BE2C (cell line): ENCODE measurements at regions not wholly inside any gene's neighbourhood (a gene's known extent, or its start where the extent isn't known, plus 50 kb on each side); places are given as distances from the start of the nearest gene placed in this dataset.

Experiments
- DNase-seq: peaks from one replicate; pipeline ENCODE4 v3.0.0-alpha.2; 2020
- H3K27me3 ChIP-seq: fragments of 250-450 bp; sonication (Bioruptor Pico); 2 replicates; pipeline ENCODE4 v1.5.1; 2020; ENCODE audit warnings: mild to moderate bottlenecking
- H3K36me3 ChIP-seq: fragments of 250-450 bp; sonication (Bioruptor Pico); 2 replicates; pipeline ENCODE4 v1.5.1; 2020; ENCODE audit warnings: mild to moderate bottlenecking
- H3K4me1 ChIP-seq: fragments of 250-450 bp; sonication (Bioruptor Pico); 2 replicates; pipeline ENCODE4 v1.5.1; 2020
- H3K4me3 ChIP-seq: 2 replicates; pipeline ENCODE4 v1.5.1; 2011; ENCODE audit warnings: low read depth, low read length
- H3K9me3 ChIP-seq: fragments of 250-450 bp; sonication (Bioruptor Pico); 2 replicates; pipeline ENCODE4 v1.5.1; 2020
- TF ChIP-seq, protein P1 (sequence below): IDR thresholded peaks from 2 replicates; pipeline ENCODE4 v1.5.1; 2012; ENCODE audit warnings: mild to moderate bottlenecking, low read depth, low read length

DNA sequence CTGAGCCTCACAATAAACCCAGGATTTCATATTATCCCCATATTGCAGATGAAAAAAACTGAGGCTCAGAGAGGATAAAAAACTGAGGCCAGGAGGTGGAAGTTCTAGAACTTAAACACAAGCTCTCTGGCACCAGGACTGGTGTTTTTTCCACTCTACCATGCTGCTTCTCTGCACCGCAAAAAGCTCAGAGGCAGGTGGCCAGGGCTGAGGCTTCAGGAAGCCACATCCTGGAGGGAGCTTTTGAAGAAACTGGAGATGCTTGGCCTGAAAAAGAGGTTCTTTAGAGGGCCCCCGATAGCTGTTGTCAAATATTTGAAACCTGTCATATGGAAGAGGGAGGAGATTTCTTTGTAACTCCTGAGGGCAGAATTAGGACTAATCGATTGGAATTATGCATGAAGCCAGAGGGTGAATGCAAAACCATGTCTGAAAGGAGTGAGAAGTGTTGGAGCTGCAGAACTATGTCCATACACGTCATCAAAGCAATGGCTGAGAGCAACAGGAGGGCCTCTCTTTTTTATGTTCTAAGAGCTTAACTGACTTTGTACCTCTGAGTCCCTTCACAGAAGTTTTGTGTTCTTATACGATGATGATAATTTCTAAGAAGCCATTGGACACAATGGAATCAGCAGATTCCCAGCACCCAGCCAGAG lies 448.6 kb downstream of the FUT8 start:
- H3K4me3 ChIP-seq, result no peak overlapping the region
- H3K9me3 ChIP-seq, result no peaks in the 10 kb centered on the region
- DNase-seq, result no peak
- H3K4me1 ChIP-seq, result no peaks in the 10 kb centered on the region
- no peaks in the 10 kb centered on the region for H3K36me3 ChIP-seq
- no peaks in the 10 kb centered on the region for H3K27me3 ChIP-seq
- TF ChIP-seq, protein P1, sequence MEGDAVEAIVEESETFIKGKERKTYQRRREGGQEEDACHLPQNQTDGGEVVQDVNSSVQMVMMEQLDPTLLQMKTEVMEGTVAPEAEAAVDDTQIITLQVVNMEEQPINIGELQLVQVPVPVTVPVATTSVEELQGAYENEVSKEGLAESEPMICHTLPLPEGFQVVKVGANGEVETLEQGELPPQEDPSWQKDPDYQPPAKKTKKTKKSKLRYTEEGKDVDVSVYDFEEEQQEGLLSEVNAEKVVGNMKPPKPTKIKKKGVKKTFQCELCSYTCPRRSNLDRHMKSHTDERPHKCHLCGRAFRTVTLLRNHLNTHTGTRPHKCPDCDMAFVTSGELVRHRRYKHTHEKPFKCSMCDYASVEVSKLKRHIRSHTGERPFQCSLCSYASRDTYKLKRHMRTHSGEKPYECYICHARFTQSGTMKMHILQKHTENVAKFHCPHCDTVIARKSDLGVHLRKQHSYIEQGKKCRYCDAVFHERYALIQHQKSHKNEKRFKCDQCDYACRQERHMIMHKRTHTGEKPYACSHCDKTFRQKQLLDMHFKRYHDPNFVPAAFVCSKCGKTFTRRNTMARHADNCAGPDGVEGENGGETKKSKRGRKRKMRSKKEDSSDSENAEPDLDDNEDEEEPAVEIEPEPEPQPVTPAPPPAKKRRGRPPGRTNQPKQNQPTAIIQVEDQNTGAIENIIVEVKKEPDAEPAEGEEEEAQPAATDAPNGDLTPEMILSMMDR, result no peak

GRCh38 chr14:65864549-65864948 lies 452.0 kb downstream of the FUT8 start:
- Histone ChIP-seq H3K36me3 (no peaks in the 10 kb centered on the region), H3K9me3 (no peaks in the 10 kb centered on the region), H3K4me1 (no peaks in the 10 kb centered on the region), H3K27me3 (no peaks in the 10 kb centered on the region), H3K4me3 (no peak overlapping the region)
- no peak for DNase-seq
- TF ChIP-seq, protein P1, result no peak

DNA sequence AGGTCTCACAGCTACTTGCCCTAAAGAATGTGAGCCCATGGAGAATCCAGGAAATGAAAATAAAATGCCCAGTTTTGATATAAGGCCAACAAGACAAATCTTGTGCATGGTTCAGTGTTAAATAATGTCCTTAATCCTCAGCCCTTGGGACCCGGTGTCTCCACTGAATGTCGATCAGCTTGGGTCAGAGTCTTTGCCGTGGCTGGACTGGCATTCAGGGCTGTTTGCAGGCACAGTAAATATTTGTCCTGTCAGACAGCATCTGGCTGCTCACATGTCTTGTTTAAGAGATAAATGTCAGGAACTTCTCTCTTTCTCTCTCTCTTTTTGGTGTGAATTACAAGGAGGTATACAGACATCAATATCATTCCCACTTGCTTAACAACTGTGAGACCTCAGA lies 452.5 kb downstream of the FUT8 start:
- H3K27me3 ChIP-seq, result no peaks in the 10 kb centered on the region
- no peaks in the 10 kb centered on the region for H3K36me3 ChIP-seq
- TF ChIP-seq, protein P1, result no peak
- no peak overlapping the region for H3K4me3 ChIP-seq
- DNase-seq, result no peak
- H3K9me3 ChIP-seq, result no peaks in the 10 kb centered on the region
- no peaks in the 10 kb centered on the region for H3K4me1 ChIP-seq

DNA sequence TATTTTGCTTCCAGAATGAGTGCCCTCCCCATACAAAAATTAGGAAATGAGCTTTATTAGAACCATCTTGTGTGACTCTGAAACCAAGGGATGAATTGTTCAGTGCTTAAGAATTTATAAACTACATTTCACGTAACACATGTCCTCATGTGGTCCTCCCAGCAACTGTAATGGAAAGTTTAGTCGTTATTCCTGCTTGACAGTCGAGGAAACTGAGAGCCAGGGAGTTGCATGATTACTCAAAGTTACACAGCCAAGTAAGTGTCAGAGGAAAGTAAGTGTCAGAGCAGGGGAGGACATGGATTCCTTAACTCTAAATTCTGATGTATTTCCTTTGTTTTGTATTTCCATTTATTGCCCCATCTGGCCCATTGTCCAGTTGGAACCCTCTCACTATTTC lies 453.9 kb downstream of the FUT8 start:
- H3K4me3 ChIP-seq, result no peak overlapping the region
- DNase-seq, result no peak
- no peaks in the 10 kb centered on the region for H3K36me3 ChIP-seq
- TF ChIP-seq, protein P1, result no peak
- H3K9me3 ChIP-seq, result no peaks in the 10 kb centered on the region
- H3K27me3 ChIP-seq, result no peaks in the 10 kb centered on the region
- no peaks in the 10 kb centered on the region for H3K4me1 ChIP-seq

DNA sequence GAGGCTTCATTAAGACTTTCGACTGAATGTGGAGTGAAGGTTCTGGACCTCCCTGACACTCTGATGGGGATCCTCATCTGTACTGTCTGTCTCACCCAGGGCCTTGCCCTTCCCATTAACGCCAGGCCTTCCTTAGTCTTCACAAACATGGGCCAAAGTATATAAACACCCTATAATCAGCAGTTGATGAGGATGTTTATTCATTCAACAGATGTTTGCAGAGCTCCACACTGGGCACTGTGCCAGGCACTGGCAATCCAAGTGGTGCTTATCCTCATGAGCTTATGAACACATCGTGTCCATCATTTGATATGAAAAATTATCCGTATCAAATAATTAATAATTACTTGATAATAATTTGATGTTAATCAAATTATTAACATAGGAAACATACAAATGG lies 454.4 kb downstream of the FUT8 start:
- no peaks in the 10 kb centered on the region for H3K4me1 ChIP-seq
- DNase-seq, result peak; percentile 15
- no peaks in the 10 kb centered on the region for H3K27me3 ChIP-seq
- H3K4me3 ChIP-seq, result no peak overlapping the region
- TF ChIP-seq, protein P1, result no peak
- no peaks in the 10 kb centered on the region for H3K36me3 ChIP-seq
- no peaks in the 10 kb centered on the region for H3K9me3 ChIP-seq

GRCh38 chr14:65867333-65867732 lies 454.8 kb downstream of the FUT8 start:
- no peak overlapping the region for H3K4me3 ChIP-seq
- H3K4me1 ChIP-seq, result no peaks in the 10 kb centered on the region
- TF ChIP-seq, protein P1, result no peak
- no peaks in the 10 kb centered on the region for H3K9me3 ChIP-seq
- DNase-seq, result no peak
- no peaks in the 10 kb centered on the region for H3K36me3 ChIP-seq
- no peaks in the 10 kb centered on the region for H3K27me3 ChIP-seq
